ENCODE measurements at regions not wholly inside any gene's neighbourhood (a gene's known extent, or its start where the extent isn't known, plus 50 kb on each side); places are given as distances from the start of the nearest gene placed in this dataset.

DNA sequence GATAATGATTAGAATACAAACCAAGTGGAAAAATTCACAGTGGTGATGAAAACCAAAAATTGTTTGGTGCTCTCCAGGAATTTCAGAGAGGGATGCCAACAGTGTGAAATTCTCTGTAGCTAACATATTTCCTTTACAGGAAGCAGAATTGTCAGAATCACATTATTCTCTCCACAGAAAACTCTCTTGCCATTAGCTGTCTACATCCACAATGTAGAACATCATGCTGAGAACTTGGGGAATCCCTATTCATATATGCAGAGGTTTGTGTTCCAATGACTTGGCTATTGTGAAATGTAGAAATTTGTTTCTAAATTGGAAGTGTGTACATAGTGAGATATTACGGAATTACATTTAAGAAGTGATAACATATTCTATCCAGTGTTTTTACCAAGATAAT, 142.0 kb downstream of the PCDH7 start:
- no peaks in the 10 kb centered on the region for H3K36me3 ChIP-seq
- H3K4me1 ChIP-seq: no peaks in the 10 kb centered on the region
- H3K27me3 ChIP-seq: no peaks in the 10 kb centered on the region
- no peaks in the 10 kb centered on the region for H3K9me3 ChIP-seq
- DNase-seq: no peak
- TF ChIP-seq, protein P1, sequence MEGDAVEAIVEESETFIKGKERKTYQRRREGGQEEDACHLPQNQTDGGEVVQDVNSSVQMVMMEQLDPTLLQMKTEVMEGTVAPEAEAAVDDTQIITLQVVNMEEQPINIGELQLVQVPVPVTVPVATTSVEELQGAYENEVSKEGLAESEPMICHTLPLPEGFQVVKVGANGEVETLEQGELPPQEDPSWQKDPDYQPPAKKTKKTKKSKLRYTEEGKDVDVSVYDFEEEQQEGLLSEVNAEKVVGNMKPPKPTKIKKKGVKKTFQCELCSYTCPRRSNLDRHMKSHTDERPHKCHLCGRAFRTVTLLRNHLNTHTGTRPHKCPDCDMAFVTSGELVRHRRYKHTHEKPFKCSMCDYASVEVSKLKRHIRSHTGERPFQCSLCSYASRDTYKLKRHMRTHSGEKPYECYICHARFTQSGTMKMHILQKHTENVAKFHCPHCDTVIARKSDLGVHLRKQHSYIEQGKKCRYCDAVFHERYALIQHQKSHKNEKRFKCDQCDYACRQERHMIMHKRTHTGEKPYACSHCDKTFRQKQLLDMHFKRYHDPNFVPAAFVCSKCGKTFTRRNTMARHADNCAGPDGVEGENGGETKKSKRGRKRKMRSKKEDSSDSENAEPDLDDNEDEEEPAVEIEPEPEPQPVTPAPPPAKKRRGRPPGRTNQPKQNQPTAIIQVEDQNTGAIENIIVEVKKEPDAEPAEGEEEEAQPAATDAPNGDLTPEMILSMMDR (IDR thresholded peaks at IDR 0.05; ENCODE audit: low read depth, low read length): no peak
- no peak overlapping the region for H3K4me3 ChIP-seq (ENCODE audit: low read depth, low read length)

DNA sequence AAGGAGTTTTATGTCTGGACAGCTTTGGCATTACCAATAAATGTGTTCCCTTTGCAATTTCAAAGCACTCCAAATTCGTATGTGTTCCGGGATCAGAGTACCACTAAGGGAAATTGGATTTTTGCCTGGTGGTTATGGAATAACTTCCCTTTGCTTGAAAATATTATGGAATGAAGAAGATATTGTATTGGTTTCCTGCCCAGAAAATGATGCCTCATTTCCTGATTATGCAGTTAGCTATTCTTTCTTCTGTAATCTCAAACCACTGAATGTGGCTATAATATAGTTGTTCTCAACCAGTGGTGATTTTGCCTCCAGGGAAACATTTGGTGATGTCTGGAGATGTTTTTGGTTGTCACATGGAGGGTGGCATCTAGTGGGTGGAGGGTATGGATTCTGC, 142.9 kb downstream of the PCDH7 start:
- DNase-seq: no peak
- Histone ChIP-seq H3K4me1 (no peaks in the 10 kb centered on the region), H3K36me3 (no peaks in the 10 kb centered on the region), H3K9me3 (no peaks in the 10 kb centered on the region), H3K4me3 (ENCODE audit: low read depth, low read length) (no peak overlapping the region), H3K27me3 (no peaks in the 10 kb centered on the region)
- TF ChIP-seq, protein P1 (IDR thresholded peaks at IDR 0.05; ENCODE audit: low read depth, low read length): no peak

DNA sequence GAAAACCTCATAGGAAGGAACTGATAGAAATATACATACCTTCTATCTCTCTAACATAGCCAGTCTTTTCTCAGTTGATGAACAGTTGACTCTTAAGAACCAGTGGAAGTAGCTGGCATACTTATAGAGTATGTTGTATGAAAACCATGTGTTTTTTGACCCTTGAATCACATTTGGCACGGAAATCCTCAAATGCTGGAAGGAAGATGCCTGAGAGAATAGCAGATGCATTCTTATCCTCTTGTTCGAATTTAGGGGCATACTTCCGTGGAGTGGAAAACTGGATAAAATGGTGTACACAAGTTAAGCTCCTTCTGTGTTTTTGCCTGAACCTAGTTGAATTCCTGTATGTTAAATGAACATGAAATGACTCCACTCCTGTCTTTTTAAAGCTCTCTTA, 145.5 kb downstream of the PCDH7 start:
- no peak for DNase-seq
- Histone ChIP-seq H3K36me3 (no peaks in the 10 kb centered on the region), H3K9me3 (no peaks in the 10 kb centered on the region), H3K27me3 (no peaks in the 10 kb centered on the region), H3K4me3 (ENCODE audit: low read depth, low read length) (no peak overlapping the region), H3K4me1 (no peaks in the 10 kb centered on the region)
- TF ChIP-seq, protein P1 (IDR thresholded peaks at IDR 0.05; ENCODE audit: low read depth, low read length): no peak

DNA sequence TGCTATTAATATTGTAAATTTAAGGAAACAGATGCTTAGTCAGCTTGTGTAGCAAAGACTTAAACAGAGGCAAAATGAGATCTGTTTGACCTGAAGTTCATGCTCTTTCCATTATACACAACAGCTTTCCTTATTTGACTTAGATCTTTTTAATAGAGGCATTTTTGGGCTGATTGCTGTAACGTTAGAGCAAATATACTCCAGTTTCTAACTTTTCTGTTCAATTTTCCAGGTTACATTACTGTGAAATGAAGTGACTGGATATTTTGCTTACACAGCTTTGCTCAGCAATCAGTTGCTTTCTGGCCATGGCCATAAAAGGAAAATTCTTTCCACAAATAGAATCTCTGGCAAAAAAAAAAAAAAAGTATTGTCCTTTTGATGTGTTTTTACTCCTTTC, 146.2 kb downstream of the PCDH7 start:
- TF ChIP-seq, protein P1 (IDR thresholded peaks at IDR 0.05; ENCODE audit: low read depth, low read length): no peak
- H3K27me3 ChIP-seq: no peaks in the 10 kb centered on the region
- no peaks in the 10 kb centered on the region for H3K4me1 ChIP-seq
- no peak for DNase-seq
- no peaks in the 10 kb centered on the region for H3K9me3 ChIP-seq
- H3K36me3 ChIP-seq: no peaks in the 10 kb centered on the region
- H3K4me3 ChIP-seq (ENCODE audit: low read depth, low read length): no peak overlapping the region

DNA sequence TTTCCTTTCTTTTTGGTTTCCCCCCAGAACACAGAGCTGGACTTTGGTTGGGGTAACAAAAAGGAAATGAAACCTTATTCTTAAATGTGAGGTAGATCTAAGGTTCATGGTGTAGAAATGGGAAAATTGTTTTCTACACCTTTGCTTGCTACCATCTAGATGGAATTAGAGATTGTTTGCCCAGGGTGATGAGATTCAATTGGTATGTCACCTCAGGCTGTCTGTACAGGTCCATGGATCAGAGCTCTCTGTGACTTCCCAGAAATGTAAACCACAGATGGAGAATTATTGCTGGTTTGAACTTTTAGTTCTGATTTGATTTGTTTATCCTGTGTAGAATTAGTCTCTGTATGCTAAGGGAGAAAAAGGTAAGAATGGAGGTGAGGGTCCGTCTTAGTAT, 146.7 kb downstream of the PCDH7 start:
- no peaks in the 10 kb centered on the region for H3K4me1 ChIP-seq
- H3K36me3 ChIP-seq: no peaks in the 10 kb centered on the region

DNA sequence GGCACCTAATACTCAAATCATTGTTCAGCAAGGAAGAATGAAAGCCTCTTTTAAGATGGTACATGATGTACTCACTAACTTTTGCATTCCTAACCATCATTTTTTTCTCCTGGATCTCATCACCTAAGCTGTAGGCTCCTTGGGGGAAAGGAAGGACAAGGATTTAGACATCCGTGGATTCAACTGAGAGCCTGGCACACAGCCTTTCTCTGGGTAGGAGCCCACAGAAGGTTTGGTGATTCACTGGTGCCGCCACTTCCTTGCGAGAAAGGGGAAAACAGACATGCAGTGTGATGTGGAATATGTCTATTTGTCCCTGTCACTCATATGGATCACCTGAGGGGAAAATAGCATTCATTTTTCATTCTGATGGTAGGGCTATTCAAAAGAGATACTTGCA, 147.3 kb downstream of the PCDH7 start:
- TF ChIP-seq, protein P1 (IDR thresholded peaks at IDR 0.05; ENCODE audit: low read depth, low read length): no peak
- no peak for DNase-seq
- H3K27me3 ChIP-seq: no peaks in the 10 kb centered on the region
- H3K4me3 ChIP-seq (ENCODE audit: low read depth, low read length): no peak overlapping the region
- H3K9me3 ChIP-seq: no peaks in the 10 kb centered on the region
- no peaks in the 10 kb centered on the region for H3K4me1 ChIP-seq
- no peaks in the 10 kb centered on the region for H3K36me3 ChIP-seq

More for the DNA sequence above, 146.7 kb downstream of the PCDH7 start:
- DNase-seq: no peak
- Histone ChIP-seq H3K9me3 (no peaks in the 10 kb centered on the region), H3K4me3 (ENCODE audit: low read depth, low read length) (no peak overlapping the region), H3K27me3 (no peaks in the 10 kb centered on the region)
- TF ChIP-seq, protein P1 (IDR thresholded peaks at IDR 0.05; ENCODE audit: low read depth, low read length): no peak

Measured in BE2C (cell line).